DND-41 (cell line): ENCODE measurements at regions not wholly inside any gene's neighbourhood (a gene's known extent, or its start where the extent isn't known, plus 50 kb on each side); places are given as distances from the start of the nearest gene placed in this dataset.

Experiments
- EZH2 ChIP-seq: IDR thresholded peaks from 3 replicates; pipeline ENCODE4 v1.6.1; 2012; ENCODE audit warnings: borderline replicate concordance, low read depth, mild to moderate bottlenecking, moderate library complexity, low read length, inconsistent platforms; ENCODE audit not compliant: severe bottlenecking
- TF ChIP-seq, protein P1 (sequence below): IDR thresholded peaks from 2 replicates; pipeline ENCODE4 v1.5.1; 2012; ENCODE audit warnings: borderline replicate concordance, low read length, moderate library complexity, mild to moderate bottlenecking; ENCODE audit not compliant: poor library complexity, severe bottlenecking; ENCODE audit errors: extremely low read depth

DNA sequence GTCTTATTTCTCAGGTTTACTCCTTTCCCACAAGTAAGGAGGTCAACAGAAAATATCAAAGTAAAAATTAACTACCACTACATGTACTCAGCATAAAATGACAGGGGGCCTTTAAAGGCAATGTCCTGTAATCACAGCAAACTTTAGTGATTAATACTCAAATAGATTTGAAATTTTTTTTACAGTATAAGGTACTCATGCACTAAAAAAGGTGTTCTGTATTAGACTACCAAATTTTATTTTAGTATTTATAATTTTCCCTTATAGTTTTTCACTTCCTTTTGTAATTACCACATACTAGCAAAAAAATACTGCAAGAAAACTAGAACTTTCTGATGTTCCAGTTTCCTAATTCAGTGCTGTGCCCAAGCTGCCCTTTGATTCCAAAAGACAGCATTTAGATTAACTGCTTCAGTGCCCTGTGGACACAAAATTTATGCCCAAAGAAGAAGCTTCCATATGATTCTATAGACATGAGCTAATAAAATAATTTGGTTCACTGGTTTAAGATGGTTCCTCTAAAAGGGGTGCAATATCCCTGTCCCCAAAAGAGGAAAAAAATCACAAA is 70.6 kb downstream of the KLF12 start:
- TF ChIP-seq, protein P1, sequence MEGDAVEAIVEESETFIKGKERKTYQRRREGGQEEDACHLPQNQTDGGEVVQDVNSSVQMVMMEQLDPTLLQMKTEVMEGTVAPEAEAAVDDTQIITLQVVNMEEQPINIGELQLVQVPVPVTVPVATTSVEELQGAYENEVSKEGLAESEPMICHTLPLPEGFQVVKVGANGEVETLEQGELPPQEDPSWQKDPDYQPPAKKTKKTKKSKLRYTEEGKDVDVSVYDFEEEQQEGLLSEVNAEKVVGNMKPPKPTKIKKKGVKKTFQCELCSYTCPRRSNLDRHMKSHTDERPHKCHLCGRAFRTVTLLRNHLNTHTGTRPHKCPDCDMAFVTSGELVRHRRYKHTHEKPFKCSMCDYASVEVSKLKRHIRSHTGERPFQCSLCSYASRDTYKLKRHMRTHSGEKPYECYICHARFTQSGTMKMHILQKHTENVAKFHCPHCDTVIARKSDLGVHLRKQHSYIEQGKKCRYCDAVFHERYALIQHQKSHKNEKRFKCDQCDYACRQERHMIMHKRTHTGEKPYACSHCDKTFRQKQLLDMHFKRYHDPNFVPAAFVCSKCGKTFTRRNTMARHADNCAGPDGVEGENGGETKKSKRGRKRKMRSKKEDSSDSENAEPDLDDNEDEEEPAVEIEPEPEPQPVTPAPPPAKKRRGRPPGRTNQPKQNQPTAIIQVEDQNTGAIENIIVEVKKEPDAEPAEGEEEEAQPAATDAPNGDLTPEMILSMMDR: no peak
- no peak for TF ChIP-seq EZH2
